HG03103 (cell line): ENCODE measurements at regions not wholly inside any gene's neighbourhood (a gene's known extent, or its start where the extent isn't known, plus 50 kb on each side); places are given as distances from the start of the nearest gene placed in this dataset.

Experiments
- ATAC-seq: cut with Tn5 transposase; IDR thresholded peaks from one replicate; pipeline ENCODE4 v1.9.1; 2021; ENCODE audit warnings: low read depth; ENCODE audit not compliant: unreplicated experiment

DNA sequence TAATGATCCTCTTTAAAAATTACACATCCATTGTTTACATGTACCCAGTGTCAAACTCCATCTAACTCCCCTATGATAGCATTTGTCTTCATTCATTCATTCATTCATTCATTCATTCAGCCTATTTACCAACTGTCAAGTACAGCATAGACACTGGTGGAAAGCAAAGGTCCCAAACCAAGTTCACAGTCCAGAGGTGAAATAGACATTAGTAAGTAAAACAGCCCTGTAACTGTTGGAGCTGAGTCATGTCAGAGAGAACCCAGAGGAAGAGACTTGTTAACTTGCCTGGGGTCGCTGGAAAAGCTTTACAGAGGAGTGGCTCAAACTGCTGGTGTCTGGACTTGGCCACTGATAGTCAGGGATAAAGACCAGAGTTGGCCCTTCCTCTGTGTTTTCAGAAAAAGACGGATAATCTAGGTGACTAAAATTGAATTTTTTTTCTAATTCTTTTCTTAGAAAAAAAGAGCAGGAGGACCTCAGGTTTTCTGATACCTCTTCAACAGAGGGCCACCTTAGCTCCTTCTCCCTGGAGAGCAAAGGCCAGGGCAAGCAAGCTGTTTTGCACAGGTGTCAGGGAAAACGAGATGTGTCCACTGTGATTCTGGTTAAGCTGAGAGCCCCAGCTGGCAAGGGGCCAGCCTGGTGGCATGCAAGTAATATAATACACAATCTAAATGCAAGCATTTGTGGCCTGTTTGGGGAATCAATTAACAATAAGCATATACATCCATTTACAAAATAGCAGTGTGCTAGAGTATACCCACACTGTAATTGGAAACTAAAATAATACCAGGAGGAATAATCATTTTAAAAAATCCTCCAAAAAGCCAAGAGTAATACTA lies 96.7 kb upstream of the SLC14A2 start:
- no peak for ATAC-seq

GRCh38 chr18:45519411-45520280 lies 95.6 kb upstream of the SLC14A2 start:
- ATAC-seq: no peak

- no peak for ATAC-seq
Measured at GRCh38 chr18:45521136-45521535, 94.1 kb upstream of the SLC14A2 start.

DNA sequence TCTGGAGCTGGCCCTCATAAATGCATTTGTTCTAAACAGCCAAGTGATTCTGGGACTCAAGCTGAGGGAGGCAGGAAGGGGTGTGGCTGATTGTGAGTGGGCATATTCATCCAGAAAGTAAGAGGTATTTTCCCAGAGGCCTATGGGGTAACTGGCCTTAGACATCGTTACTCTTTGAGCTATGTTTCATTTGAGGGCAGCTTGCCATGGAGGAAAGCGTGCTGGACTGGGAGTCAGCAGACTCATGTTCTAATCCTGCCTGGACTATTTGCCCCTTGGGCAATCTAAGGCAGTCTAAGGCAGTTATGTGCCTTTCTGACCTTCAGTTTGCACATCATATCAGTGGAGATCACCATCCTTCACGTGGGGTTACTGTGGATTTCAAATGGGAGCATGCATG lies 93.5 kb upstream of the SLC14A2 start:
- ATAC-seq: no peak

DNA sequence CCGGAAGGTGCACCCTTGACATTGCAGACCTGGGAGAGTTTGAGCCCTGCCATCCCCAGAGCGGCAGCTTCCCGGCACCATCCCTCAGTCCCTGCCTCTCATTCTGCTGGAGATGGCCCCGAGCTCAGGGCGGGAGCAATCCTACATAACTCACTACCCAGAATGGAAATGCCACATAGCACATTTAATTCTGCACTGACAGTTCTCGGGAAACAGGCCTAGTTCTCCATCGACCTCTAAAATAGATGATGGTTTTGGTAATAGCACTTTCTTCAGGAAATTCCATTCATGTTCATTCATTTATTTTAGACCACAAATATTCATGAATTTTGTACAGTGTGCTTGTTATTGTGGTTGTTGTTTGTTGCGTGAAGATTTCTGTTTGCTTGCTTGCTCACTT lies 92.9 kb upstream of the SLC14A2 start:
- ATAC-seq: no peak

DNA sequence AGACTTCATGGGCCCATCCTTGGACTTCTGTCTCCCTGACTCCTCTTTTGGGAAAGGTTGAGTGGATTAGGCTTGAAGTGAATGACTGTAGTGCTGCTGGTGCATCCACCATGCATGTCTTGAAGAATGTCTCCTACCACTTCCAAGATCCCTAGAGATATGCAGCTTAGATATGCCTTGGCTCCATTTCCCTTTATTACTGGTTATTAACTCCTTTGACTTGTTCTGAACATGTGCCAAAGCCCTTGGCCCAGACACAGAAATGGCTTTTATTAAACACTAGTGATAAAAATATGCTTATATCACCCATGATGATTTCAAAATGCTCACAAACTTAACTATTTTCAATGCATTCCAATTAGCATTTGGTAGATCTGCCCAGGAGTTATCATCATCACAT lies 90.0 kb upstream of the SLC14A2 start:
- no peak for ATAC-seq

DNA sequence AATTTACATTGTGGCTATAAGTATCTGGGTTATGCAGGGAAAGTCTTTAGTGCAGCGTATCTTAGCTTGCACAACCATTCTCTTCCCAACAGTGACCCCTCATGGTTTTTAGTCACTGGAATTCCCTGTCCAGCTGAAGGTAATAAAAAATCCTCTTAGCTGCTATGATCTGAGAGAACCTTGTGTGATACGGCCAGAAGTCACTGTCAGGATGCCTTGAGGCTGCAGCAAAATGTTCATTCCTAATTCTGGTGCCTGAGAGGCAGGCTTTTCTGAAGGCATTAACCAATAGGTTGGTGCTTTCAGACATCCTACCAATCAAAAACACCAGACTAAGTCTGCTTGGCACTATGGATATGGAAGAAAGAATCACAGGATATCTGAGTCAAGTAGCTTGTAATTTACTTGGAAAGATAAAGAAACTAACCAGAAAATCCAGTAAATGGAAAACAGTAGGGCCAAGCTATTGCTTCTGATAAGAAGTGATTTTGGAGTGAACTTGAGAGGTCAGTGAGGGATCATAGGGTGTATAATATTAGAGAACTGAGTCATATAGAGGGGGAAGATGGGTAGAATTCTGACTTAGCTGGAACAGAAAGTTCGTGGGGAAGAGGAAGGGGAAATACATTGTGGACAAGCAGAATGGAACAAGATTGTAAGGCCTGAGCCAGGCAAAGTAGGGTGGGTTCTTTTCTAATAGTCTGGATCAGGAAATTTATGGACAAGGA lies 89.0 kb upstream of the SLC14A2 start:
- ATAC-seq: no peak

DNA sequence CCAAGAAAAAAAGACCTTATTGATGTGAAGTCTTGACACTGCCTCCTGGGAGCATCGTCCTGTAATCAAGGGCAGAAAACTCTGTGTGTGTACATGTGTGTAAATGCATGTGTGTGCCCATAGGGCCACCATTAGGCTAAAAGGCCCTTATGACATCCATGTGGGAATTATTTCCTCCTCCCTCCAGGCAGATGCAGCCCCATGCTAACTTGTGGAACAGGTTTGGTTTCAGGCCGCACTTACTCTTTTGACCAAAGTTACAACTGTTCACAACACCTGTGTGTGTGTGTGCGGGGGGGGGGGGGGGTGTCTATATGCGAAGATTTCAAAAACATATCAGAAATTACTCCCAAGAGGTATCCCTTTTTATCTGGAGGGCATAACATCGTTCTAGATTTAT lies 87.4 kb upstream of the SLC14A2 start:
- no peak for ATAC-seq

DNA sequence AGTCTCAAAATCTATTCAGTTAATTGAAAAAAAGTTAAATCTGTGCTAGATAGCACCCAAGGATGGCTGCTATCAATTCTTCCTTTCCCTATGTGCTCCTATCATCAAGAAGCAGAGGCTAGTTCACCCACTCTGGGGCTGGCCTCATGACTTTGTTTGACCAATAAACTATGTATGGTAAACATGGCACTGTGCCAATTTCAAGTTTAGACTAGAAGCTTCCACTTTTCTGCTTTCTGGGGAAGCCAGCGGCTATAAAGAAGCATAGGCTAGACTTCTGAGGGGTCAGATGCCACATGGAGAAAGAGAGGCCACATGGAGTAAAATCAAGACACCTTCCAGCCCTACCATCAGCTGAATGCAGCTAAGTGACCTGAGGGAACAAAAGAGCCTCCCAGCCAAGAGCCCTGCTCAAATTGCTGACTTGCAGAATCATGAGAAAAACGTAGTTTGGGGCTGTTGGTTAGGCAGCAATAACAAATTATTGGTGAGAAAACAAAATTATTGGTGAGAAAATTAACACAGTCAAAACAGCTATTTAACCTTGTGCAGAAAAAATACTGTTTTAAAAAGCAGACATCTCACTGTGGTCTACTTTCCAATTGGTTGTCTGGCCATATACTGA lies 86.5 kb upstream of the SLC14A2 start:
- ATAC-seq: no peak

DNA sequence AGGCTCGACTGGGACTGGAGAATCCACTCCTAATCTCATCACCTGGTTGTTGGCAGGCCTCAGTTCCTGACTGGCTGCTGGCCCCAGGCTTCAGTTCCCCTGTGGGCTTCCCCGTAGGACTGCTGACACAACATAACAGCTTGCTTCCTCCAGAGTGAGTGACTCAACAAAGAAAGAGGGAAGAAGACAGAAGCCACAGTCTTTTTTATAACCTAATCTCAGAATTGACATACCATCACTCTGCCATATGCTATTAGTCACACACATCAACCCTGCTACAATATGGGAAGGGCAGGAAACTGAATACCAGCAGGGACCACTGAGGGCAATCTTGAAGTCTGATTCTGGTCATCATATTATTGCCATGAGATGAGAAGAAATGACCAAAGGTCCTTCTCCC lies 76.8 kb upstream of the SLC14A2 start:
- ATAC-seq: no peak

GRCh38 chr18:45539491-45539891 lies 75.8 kb upstream of the SLC14A2 start:
- no peak for ATAC-seq

DNA sequence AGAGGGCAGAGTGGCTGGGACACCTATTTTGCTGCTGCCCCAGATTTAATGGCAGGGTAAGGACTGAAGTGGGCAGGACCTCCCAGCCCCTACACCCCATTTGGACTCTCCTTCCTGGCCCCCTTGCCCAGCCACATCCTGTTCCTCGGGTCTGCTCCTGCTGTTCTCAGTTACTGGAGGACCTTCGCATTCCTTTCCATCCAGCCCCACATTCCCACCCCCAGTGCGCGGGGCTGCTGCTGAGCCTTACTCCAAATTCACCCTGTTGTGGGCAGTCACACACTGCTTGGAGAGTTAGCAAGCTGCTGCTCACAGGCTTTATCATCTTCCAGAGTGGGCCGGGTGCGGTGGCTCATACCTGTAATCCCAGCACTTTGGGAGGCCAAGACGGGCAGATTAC lies 75.2 kb upstream of the SLC14A2 start:
- ATAC-seq: no peak

GRCh38 chr18:45541421-45541820 lies 73.9 kb upstream of the SLC14A2 start:
- ATAC-seq: no peak

GRCh38 chr18:45542043-45542442 lies 73.2 kb upstream of the SLC14A2 start:
- no peak for ATAC-seq

DNA sequence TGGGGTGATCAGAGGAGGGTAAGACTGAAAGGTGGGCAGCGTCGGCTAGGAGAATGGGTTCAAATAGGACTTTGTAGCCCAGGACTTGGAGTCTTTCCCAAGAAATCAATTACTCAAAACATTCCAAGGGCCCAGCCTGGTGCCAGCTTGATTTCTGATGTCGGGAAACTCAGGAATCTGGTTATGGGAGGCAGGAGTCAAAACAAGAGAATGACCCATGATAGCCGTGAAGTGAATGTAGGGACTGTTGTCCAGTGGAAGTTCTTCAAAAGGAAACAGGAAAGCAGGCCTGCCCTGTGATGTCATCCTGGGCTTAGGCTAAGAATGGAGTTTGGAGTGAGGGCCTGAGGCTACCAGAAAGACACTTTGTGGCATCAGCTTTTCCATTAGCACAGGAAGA lies 67.4 kb upstream of the SLC14A2 start:
- ATAC-seq: no peak

DNA sequence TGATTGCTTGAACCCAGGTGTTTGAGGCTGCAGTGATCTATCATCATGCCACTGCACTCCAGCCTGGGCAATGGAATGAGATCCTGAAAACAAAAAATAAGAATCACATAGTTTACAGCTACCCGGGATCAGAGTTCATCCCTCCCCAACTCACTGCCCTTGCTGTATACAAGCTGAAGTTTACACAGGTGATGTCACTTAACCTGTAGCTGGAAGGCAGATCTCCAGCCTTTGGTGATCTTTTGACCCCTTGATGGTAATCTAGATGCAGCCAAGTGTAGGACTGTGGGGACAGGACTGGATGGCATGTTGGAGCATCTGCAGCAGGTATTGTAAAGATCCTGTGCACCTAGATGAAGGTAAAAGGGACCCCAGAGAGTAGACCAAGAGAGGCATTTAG lies 66.7 kb upstream of the SLC14A2 start:
- no peak for ATAC-seq

GRCh38 chr18:45549290-45549689 lies 66.0 kb upstream of the SLC14A2 start:
- no peak for ATAC-seq

GRCh38 chr18:45551142-45551815 lies 64.0 kb upstream of the SLC14A2 start:
- no peak for ATAC-seq

GRCh38 chr18:45553723-45554388 lies 61.4 kb upstream of the SLC14A2 start:
- no peak for ATAC-seq

- ATAC-seq: no peak
Measured at GRCh38 chr18:45554389-45554737, 60.9 kb upstream of the SLC14A2 start.
